HG03159 (cell line): ENCODE measurements at regions not wholly inside any gene's neighbourhood (a gene's known extent, or its start where the extent isn't known, plus 50 kb on each side); places are given as distances from the start of the nearest gene placed in this dataset.

Source experiments
- ATAC-seq: cut with Tn5 transposase; IDR thresholded peaks from one replicate; pipeline ENCODE4 v1.9.1; 2021; ENCODE audit warnings: mild to moderate bottlenecking, moderate library complexity; ENCODE audit not compliant: unreplicated experiment

DNA sequence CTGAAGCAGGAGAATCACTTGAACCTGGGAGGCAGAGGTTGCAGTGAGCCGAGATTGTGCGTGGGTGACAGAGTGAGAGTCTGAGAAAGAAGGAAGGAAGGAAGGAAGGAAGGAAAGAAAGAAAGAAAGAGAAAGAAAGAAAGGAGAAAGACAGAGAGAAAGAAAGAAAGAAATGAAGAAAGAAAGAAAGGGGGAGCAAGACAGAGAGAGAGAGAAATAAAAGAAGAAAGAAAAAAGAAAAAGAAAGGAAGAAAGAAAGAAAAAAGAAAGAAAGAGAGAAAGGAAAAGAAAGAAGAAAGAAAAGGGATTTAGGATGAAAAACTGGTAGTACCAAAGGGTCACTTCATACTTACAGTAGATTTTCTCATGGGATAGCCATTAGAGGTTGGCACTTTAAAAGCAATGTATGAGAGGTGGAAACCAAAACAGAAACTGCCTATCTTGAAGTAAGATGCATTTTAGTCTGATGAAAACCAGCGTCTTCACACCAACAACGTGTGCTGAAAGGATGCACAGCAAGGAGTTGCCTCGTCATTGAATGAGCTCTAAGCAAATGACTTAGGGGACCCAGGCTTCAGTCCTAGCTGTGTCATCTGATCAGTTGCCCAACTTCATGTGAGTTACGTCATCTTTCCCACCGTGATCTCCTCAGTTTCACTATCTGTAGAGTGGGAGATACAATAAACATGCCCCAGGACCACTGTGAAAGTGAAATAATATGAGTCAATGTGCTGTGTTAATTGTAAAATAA is 133.9 kb upstream of the NEDD9 start:
- ATAC-seq = peak; percentile 73

DNA sequence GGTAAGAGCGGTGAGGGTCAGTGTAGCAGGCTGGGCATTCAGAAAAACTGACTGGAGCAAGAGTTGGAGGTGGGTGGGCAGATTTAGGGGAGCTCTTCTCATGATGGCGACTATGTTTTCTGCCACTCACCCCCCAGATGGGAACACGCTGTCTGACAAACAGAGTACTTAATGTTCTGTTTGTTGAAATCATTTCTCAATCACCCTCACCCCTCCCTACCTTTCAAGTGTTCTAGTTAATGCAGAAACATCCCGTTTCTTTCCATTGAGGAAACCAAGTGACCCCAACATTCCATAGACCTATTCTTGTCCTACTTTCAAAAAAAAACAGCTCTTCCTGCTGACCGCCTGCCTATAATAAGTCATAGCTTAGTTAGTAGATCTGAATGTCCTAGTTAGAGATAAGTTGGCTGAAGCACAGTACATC is 132.5 kb upstream of the NEDD9 start:
- ATAC-seq = no peak

DNA sequence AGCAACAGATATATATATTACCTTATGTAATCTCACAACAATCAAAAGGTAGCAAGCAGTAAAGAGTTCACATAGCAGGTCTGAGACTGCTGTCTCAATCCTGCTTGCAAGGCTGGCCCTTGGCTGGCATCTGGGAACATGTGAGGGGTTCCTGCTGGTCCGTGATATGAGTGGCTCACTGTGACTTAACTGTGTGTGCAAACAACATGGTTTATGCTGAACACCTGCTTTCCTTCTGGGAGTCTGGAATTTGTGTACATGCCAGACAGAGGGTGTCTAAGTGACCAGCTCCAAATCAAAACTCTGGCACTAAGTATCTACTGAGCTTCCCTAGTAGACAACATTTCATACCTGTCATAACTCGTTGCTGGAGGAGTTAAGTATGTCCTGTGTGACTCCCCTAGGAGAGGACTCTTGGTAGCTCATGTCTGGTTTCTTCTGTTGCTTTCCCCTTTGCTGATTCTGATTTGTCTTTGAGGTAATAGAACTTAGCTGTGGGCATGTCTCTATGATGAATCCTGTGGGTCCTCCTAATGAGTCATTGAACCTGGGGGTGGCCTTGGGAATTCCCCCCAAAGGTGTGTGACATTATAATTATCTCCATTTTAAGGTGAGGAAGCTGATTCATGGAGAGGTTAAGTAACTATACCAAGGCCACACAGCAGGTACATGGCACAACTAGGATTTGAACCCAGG is 131.6 kb upstream of the NEDD9 start:
- no peak for ATAC-seq

DNA sequence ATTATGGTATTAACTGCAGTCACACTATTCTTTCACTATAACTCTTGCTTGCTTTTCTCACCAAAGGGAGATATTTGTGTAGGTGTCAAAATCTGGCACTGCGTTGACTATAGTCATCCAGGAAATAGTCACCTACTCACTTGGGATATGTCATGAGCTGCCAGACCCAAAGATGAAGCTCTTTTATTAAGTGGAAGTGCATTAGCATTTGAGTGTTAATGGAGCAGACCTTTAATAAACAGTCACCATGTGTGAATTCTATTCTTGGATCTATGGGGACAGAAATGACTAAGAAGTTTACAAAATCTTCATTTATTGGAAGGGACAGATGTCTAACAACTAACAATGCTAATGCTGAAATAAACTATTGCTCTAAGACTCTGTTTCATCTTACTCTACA is 130.1 kb upstream of the NEDD9 start:
- no peak for ATAC-seq

DNA sequence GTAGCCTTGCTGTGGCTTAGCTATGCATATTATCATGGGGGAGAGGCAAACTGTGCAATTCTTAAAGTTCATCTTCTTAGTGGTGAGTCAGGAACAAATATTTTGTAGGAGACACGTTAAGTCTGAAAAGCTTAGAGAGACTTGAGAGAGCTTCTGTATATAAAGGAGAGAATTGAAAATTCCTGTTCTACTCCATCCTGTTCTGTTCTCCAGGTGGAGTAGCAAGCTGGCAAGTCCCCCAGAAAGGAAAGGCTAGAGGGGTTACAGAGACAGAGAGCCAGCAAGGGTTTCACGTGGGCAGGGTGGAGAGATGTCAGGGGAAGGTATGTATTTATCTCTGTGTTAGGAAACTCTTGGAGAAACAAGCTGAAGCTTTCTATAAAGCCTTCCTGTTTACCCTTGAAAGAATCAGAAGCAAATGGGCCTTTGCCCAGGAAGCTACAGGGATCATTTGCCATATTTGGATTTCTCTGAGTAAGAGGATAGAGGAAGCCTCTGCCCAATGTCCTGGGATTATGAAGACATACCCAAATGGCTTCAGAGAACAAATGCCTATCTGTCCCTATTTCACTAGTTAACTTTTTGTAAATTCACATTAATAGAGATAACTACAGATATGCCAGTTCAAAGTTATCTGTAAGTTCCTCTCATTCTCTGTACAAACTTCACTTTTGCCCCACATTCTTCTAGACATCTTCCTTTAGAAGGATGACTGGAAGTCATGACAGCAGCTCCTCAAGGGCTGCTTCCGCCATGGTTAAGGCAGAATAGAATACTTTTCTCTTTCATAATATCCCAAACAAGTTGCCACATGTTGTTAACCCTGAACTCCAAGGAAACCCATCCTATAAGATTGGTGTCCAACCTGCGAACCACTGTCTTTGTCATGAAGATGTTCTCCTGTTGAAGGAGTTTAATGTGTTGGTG is 126.7 kb upstream of the NEDD9 start:
- no peak for ATAC-seq

DNA sequence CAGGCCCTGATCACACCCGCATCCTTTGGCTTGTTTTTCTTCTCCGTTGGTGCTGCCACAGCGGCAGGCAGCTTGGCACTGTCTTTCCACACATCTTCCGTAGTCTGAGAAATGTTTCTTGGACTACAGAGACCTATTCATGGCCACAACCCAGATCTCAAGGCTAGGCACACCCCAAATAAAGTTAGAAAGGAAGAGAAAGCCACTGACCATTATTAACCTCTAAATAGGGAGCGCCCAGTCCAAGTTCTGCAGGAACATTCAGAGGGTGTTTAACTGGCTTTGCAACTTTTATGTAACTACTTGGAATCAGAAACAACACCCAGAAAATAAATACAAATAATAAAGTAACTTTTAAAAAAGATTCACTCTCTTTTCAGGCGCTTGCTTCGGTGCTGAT is 124.8 kb upstream of the NEDD9 start:
- ATAC-seq = no peak

DNA sequence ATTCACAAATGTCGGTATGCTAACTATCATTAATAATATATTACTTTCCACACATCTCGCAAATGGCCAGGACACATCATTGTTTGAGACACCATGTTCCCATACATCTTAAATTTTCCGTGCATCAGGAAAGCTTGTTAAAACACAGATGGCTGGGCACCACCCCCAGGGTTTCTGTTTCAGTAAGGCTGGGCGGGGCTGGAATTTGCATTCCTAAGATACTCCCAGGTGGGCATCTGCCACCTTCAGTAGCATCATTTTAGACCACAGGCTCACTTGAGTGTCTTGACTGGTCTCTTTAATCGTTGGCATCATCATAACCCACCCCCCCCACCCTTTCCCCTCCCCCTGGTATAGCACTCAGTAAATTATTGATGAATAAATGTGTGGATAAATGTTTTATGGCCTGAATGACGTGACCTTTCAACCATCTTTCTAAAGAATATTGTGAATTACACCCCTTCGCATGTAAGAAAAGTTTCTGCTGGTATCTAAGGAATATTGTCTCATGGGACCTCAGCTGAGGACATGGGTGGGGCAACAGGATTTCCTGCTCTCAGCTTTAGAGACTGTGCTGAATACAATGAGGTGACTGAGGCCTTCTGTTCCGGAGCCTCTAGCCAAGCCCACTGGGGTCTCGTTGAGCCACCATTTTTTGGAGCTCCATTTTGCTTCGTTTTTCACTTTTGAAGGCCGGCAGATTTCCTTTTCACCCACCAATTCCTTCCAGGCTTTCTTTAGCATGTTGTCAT is 124.1 kb upstream of the NEDD9 start:
- ATAC-seq = no peak

DNA sequence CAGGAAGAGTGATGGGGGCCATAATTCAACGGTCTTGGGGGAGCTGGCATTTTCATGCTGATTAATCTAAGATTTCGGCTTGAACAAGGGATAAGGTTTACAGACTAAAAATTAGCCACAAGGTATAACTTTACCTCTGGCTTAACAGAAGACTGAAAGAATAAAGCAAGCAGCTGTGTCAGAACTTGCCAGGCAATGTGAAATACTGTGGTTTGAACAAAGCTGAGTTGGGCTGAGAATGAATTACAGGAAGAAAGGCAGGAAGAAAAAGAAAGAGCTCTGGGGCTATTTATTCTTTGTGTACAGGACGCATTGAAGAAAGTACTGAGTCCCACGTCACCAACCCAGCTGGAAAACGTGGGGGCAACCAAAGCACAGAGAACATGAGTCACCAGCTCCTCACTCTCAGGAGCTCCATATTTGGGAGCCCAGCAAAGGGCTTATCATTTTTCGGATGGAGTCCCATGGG is 121.5 kb upstream of the NEDD9 start:
- peak; percentile 48 for ATAC-seq

DNA sequence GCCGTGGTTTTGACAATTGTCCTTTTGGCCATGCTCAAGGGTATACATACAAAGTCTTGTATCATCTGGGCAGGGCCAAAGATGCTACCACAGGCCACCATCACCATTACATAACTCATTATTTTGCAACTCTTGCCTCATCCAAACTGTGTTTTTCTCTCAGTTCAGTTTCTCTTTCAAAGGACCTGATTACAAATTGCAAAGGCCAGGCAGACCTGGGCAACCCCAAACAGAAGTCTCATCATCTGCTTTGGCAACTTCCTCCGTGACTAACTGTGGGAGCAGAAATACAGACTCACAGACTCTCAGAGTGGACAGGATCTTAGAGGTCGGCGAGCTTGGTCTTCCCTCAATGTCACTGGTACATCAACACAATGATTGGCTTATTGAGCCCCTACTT is 117.8 kb upstream of the NEDD9 start:
- ATAC-seq = no peak

DNA sequence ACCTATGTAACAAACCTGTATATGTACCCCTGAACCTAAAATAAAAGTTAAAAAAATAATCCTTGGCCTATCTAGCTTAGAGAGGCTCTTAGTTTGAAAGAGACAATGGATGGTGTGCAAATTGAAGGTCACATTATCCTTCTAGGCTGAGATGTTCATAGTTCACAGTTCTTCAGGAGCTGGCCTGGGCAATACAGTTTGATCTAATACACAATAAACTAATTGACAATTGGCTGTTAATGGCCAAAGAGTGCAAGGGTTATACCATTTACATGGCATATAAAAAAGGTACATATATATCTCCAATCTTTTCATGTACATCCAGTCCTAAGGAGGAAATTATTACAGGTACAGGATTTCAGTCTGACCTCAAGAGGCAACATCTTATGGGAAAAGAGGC is 117.4 kb upstream of the NEDD9 start:
- no peak for ATAC-seq

DNA sequence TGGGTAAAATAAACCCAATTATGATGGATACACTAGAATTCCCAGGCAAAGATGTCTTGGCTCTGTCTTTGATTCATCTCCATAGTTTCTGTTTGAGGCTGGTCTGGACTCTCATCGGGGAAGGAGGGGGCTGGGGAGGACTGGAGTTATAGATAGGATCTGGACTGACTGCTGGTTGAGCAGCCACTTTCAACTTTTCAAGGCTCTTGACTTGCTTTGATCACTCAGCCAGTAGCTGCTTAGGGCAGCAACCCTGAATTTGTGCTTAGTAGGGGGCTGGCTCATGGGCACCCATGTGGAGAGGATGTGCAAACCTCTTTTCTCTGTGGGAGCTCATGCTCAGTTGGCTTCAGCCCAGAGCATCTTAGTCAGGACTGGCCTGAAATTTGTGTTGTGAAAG is 114.0 kb upstream of the NEDD9 start:
- peak; percentile 46 for ATAC-seq

DNA sequence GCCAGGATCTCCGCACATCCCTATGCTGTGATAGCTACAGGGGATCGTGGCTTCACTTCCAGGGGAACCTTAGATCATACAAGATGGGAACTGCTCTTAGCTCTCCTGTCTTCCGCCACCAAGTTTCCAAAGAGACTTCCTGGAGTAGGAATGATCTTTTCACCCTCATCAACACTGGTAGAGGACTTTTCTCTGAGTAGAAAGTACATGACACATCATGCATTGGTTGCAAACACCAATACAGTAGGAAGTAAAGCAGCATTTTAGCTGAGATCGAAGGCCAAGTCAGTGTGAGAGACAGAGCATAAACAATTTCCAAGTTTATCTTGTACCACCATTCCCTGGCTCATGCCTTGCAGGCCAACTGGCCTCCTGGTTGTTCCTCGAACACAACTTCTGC is 113.1 kb upstream of the NEDD9 start:
- ATAC-seq = no peak

DNA sequence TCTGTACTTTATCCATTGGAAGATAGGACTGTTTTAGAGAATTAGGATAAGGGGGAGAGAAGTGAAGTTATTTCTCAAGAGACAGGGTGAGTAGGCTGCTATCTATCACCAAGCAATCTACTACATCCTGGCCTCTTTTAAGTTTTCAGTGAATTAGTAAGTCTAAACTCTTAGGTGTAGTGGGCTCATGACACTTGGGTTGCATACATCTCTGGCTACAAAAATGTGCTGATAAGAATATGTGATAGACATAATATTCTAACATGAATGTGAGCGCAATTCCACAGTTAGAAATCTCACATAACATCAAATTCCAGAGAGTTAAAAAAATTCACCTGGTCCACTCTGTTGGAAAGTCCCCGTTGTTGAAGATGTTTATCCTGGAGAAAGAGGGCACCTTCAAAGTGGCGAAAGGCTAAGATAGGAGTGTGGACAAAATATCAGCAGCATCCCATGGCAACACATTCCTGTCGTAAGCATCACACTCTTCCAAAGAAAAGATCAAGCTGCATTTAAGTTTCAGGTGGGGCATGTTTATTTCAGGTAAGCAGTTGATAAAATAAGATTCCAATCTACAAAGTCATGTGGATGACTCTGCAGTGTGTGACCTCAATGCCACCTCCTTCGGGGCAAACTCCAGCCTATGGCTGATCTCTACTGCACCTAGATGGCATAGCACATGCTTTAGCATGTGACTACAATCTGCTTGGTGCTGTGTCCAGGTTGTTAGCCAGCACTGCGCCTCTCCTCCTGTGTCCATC is 111.7 kb upstream of the NEDD9 start:
- ATAC-seq = no peak

DNA sequence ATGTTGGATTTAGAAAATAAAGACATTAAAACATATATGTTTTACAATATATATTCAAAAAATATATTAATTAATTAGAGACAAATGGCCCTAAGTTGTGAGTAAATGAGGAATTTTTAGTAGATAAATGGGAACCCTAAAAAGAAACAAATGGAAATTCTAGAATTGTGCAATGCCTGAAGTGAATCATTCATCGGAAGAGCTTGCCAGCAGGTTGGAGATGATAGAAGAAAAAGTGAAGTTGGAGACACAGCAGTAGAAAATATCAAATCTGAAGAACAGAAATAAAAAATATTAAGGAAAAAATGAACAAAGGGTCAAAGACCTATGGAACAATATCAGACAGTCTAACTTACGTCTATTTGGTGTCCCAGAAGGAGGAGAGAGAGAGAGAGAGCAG is 109.4 kb upstream of the NEDD9 start:
- ATAC-seq = no peak

DNA sequence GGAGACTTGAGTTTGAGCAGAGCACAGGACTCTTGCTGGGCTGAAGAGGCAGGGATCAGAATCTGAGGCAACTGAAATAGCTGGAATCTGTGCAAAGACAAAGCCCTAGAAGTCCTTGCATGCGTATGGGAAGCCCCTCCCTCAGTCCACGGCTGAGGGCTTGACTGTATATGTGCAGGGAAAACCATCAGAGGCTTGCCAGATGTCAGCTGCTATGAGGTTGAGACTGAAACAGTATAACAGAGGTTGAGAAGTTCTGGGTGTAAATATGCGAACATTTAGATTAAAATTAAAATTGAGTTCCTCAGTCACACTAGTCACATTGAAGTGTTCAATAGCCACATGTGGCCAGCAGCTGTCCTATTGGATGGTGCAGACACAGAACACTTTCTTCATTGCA is 108.8 kb upstream of the NEDD9 start:
- no peak for ATAC-seq

DNA sequence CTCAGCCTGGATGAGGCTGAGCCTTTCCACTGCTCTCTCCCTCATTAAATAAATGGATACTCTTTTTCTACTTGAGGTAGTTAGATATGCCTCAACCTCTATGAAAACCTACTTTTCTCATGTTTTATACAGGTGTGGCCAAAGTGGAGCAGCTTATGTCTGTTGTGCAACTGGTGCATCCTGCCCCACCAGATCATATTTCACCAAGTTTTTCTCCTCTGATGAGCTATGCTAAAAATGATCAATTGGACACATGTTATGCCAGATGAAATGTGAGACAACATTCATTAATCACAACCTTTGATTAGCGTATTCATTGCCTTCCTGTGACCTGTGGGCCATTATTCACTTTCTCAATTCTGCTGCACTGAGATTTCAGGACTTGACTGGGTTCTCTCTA is 106.9 kb upstream of the NEDD9 start:
- no peak for ATAC-seq

DNA sequence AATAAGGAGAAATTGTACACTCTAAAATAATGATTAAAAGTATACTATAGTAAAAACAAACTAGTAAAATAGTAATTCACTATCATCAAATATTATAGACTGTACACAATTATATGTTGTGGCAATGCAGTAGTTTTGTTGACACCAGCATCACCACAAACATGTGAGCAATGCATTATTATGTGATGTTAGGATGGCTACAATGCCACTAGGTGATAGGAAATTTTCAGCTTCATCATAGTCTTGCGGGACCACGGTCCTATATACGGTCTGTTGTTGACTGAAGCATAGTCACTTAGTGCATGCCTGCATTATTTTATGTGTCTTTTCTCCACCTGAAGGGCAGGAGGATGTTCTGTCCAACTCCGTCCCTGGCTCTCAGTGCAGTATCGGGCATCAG is 104.8 kb upstream of the NEDD9 start:
- no peak for ATAC-seq

DNA sequence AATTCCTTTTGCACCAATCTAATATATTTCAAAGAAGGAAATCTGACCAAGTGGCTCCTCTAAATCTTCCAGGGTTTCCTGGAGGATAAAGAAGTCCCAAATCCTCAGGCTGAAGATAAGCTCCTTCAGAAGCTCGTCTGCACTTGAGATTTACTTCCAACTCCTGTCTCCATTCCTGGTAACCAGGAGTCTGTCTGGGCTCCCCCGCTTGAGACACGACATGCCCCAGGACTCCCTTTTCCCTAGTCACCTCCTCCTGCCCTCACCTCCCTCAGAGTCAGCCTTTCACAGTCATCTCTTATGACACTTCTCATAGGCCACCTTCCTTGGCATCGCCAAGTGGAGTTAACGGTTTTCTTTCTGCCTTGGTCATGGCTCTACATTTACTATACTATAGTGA is 103.4 kb upstream of the NEDD9 start:
- no peak for ATAC-seq

DNA sequence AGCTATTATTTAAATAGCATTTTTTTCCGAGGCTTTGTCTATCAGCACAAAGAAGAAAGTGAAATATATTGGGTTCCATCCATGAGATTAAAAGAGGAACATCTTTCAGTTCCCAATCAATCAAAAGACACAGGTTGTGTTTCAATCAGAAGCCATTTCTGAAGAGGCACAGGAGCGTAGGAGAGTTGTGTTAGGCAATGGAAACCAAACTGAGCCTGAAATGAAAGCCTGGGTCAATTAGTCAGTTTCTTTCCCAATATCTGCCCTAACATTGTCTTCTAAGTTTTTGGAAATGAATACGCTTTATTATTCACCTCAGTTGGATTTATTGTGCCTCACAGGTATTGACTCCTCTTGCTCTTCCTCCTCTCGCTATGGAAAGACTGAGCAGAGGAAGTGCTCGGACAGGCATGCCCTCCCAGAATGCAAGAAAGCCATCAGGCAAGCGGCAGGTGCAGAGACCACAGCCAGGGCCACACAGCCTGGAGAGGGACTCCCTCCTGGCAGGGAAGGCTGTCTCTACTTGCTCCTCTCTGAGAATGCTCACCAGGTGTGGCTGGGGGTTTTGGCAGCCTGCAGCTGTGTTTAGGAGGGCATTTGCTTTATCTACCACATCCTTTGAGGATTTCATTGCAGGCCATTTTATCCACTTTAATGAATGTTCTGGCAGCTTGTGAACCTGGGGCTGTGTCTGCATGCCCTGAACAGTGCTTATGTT is 100.8 kb upstream of the NEDD9 start:
- no peak for ATAC-seq
